Activated T-helper 17 cell treated with anti-CD3 and anti-CD28 coated beads, Interleukin-2, amount 50 U/mL, for 72 hours (primary cell): ENCODE measurements at regions not wholly inside any gene's neighbourhood (a gene's known extent, or its start where the extent isn't known, plus 50 kb on each side); places are given as distances from the start of the nearest gene placed in this dataset.
A peak's percentile ranks its signal among the peaks of the same experiment; 100 is the strongest.

ENCODE experiments used
- ATAC-seq: fragments of 150-1000 bp; cut with Tn5 transposase; replicated peaks from 2 replicates; pipeline ENCODE4 v1.10.0; 2021; ENCODE audit warnings: mild to moderate bottlenecking, moderate library complexity
- H3K27ac Mint-ChIP-seq: one replicate; pipeline ENCODE4 v1.8.0; 2022; ENCODE audit warnings: mixed read lengths
- H3K27me3 Mint-ChIP-seq: one replicate; pipeline ENCODE4 v1.8.0; 2022; ENCODE audit warnings: mixed read lengths
- H3K36me3 Mint-ChIP-seq: one replicate; pipeline ENCODE4 v1.8.0; 2022; ENCODE audit warnings: low read depth, mild to moderate bottlenecking, mixed read lengths
- H3K4me1 Mint-ChIP-seq: one replicate; pipeline ENCODE4 v1.8.0; 2022; ENCODE audit warnings: mixed read lengths
- H3K4me3 Mint-ChIP-seq: one replicate; pipeline ENCODE4 v1.8.0; 2022; ENCODE audit warnings: mild to moderate bottlenecking, mixed read lengths
- H3K9me3 Mint-ChIP-seq: one replicate; pipeline ENCODE4 v1.8.0; 2022; ENCODE audit warnings: mixed read lengths

DNA sequence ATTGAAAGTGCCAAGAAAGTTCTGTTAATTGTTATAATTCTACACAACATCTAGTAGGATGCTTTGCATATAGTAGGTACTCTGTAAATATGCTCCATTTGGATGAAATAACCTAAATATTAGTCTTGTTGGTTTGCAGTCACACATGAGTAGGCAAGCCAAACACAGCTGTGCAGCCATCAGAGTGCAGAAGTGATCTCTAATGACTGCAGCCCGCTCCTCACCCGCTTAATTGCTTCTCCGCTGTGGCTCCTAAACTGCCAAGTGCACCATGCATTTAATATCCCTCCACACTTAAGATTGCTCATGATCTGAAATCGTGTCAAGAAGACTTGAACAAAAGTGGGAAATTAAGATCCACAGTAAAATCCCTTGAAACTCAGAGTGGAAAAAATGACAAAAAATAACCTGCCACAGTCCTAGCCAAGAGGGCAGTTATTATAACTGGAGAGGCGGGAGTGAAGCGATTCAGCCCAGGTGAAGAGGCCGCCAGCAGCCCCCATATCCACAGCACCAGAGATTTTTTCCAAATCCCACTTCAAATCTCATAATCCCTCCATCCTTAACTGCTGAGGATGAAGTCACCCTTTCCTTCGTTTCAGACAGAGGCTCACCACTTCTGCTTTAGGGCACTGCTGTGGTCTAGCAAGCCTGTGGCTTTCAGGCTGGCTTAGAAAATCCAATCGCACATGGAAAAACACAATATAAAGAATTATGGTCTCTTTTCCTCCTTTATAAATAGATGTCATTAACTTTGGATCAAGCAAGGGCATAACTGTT lies 69.5 kb downstream of the TMEM30B start:
- Mint-ChIP-seq H3K27ac (no peak overlapping the region), H3K9me3 (no peaks in the 10 kb centered on the region)

DNA sequence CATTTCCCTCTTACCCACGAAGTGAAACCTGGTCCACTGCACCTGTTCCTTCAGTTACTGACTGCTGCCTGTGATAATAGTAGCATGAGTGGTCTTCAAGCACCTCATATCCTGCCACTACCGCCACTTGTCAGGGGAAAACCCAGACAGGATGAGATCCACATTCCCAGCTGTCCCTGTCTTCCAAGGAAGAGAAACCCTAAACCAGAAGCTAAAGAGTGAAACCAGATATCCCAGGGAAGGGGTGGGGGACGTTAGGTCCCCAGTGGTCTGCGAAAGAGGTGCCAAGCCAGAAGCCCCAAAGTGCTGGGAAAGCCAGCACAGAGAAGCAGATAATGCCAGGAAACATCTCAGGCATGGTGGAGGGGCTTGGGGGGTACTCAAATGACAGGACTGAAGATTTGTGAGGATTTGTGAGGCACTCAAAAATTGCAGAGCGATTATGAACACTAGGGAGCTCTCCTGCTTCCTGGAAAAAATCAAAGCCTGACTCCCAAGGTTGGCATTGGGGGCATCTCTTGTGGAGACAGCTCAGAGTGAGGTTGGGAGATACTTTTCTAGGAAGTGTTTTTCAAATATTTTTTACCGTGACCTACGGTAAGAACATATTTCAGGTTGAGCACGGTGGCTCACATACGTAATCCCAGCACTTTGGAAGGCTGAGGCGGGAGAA lies 77.9 kb downstream of the TMEM30B start:
- no peak for ATAC-seq
- Mint-ChIP-seq H3K27ac (no peak overlapping the region), H3K9me3 (no peaks in the 10 kb centered on the region), H3K27me3 (peaks cover 24% of the 10 kb centered on the region), H3K36me3 (no peaks in the 10 kb centered on the region), H3K4me1 (no peaks in the 10 kb centered on the region), H3K4me3 (no peak overlapping the region)

More for the DNA sequence above, 69.5 kb downstream of the TMEM30B start:
- no peak for ATAC-seq
- Mint-ChIP-seq H3K27me3 (peaks cover 6% of the 10 kb centered on the region), H3K4me3 (no peak overlapping the region), H3K36me3 (no peaks in the 10 kb centered on the region), H3K4me1 (no peaks in the 10 kb centered on the region)

- Mint-ChIP-seq H3K4me3 (no peak overlapping the region), H3K9me3 (no peaks in the 10 kb centered on the region), H3K36me3 (no peaks in the 10 kb centered on the region), H3K4me1 (no peaks in the 10 kb centered on the region), H3K27me3 (peaks cover 28% of the 10 kb centered on the region), H3K27ac (no peak overlapping the region)
- ATAC-seq = no peak
These were observed 79.0 kb downstream of the TMEM30B start for GRCh38 chr14:61202124-61202523.

- peaks cover 28% of the 10 kb centered on the region for H3K27me3 Mint-ChIP-seq
- H3K9me3 Mint-ChIP-seq = no peaks in the 10 kb centered on the region
- ATAC-seq = no peak
- H3K4me1 Mint-ChIP-seq = no peaks in the 10 kb centered on the region
- no peak overlapping the region for H3K4me3 Mint-ChIP-seq
- no peaks in the 10 kb centered on the region for H3K36me3 Mint-ChIP-seq
- no peak overlapping the region for H3K27ac Mint-ChIP-seq
These were observed 80.0 kb downstream of the TMEM30B start for GRCh38 chr14:61201171-61201570.

- Mint-ChIP-seq H3K27ac (no peak overlapping the region), H3K27me3 (peaks cover 30% of the 10 kb centered on the region), H3K9me3 (no peaks in the 10 kb centered on the region), H3K4me3 (no peak overlapping the region), H3K36me3 (no peaks in the 10 kb centered on the region), H3K4me1 (no peaks in the 10 kb centered on the region)
- no peak for ATAC-seq
These were observed 83.7 kb downstream of the TMEM30B start for GRCh38 chr14:61197416-61197815.

- Mint-ChIP-seq H3K9me3 (no peaks in the 10 kb centered on the region), H3K27ac (no peak overlapping the region), H3K4me3 (no peak overlapping the region), H3K27me3 (peaks cover 30% of the 10 kb centered on the region), H3K36me3 (no peaks in the 10 kb centered on the region), H3K4me1 (no peaks in the 10 kb centered on the region)
- ATAC-seq = no peak
These were observed 84.3 kb downstream of the TMEM30B start for GRCh38 chr14:61196792-61197191.

DNA sequence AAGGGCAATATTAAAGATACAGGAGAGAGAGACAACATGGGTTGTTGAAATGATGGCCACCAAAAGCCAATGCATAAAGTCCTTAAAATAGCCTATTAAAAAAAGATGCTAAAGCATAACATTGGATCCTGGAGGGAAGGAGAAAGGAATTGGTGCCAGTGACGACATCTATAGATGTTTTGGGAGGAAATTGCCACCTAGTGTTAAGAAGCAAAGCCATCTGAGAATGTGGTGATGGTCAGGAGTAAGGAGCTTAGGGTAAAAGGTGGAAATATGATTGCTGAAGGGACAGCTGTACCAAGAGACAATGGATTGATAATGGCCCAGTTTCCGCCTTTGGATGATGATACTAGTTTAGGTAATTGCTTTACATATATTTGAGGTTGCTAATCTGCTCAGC lies 85.1 kb downstream of the TMEM30B start:
- H3K27me3 Mint-ChIP-seq = peaks cover 32% of the 10 kb centered on the region

DNA sequence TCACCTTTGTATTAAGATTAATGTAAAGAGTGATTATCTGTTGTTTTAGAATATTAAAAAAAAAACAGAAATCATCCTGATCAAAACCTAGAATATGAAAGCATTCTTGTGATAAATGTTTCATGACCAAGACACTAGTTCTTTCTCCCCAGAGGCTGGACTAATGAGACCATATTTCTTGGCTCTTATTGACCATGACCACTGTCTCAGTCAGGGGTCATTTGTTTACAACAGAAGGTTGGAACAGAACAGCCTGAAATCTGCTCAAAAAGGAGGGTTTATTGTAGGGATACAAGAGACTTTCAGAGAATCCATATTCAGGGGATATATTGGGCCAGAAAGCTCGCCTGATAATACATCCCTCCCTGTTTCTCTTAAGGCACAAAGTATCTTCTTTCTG lies 87.7 kb downstream of the TMEM30B start:
- ATAC-seq = no peak
- Mint-ChIP-seq H3K36me3 (no peaks in the 10 kb centered on the region), H3K9me3 (no peaks in the 10 kb centered on the region), H3K27me3 (peaks cover 40% of the 10 kb centered on the region), H3K4me1 (peaks cover 10% of the 10 kb centered on the region), H3K4me3 (no peak overlapping the region), H3K27ac (no peak overlapping the region)

More for the DNA sequence above, 85.1 kb downstream of the TMEM30B start:
- H3K27ac Mint-ChIP-seq = no peak overlapping the region
- H3K36me3 Mint-ChIP-seq = no peaks in the 10 kb centered on the region
- H3K9me3 Mint-ChIP-seq = no peaks in the 10 kb centered on the region
- H3K4me3 Mint-ChIP-seq = no peak overlapping the region
- ATAC-seq = no peak
- H3K4me1 Mint-ChIP-seq = no peaks in the 10 kb centered on the region

GRCh38 chr14:61192989-61193388 lies 88.1 kb downstream of the TMEM30B start:
- Mint-ChIP-seq H3K4me3 (no peak overlapping the region), H3K9me3 (no peaks in the 10 kb centered on the region), H3K27ac (no peak overlapping the region), H3K27me3 (peaks cover 36% of the 10 kb centered on the region), H3K36me3 (no peaks in the 10 kb centered on the region), H3K4me1 (peaks cover 10% of the 10 kb centered on the region)
- ATAC-seq = no peak

GRCh38 chr14:61191733-61192132 lies 89.4 kb downstream of the TMEM30B start:
- no peak for ATAC-seq
- Mint-ChIP-seq H3K36me3 (no peaks in the 10 kb centered on the region), H3K27ac (no peak overlapping the region), H3K27me3 (peaks cover 38% of the 10 kb centered on the region), H3K9me3 (no peaks in the 10 kb centered on the region), H3K4me3 (no peak overlapping the region), H3K4me1 (peaks cover 10% of the 10 kb centered on the region)

- no peak for ATAC-seq
- Mint-ChIP-seq H3K27ac (no peak overlapping the region), H3K4me1 (peaks cover 10% of the 10 kb centered on the region), H3K36me3 (no peaks in the 10 kb centered on the region), H3K4me3 (no peak overlapping the region), H3K27me3 (peaks cover 36% of the 10 kb centered on the region), H3K9me3 (no peaks in the 10 kb centered on the region)
These were observed 90.8 kb downstream of the TMEM30B start for GRCh38 chr14:61190341-61190740.

DNA sequence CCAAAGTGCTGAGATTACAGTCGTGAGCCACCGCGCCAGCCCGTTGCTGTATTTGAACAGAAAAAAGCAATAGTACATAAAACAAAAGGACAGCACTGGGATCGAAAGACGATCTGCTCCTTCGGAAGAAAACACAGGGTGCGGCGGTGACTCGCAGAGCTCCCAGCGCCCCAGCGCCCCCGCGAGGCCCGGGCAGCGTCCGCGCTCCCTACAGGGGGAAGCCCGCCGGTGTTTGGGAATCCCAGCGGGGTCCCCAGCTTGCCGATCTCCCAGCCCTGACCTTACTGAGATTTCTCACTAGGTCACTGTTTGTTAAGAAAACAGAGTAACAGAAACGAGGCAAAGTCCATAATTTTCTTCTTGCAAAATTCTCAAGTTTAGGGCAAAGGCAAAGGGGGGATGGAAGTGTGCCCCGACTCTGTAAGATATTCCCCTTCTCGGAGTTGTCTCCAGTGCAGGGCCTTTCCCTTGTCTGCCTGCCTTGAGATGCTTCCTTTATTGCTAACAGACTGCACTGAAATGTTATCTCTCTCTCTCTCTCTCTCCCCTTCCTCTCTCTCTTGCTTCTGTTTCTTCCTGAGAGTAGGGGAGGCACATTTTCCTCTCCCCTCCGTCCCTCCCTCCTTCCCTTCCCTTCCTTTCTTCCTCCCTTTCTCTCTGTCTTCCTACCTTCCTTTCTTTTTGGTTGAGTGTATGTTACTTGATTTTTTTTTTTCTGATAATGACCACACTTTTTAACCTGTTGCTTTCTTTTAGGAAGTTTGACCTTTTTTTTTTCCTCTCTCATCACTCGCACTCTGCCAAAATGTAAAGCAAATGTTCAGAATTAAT lies 91.9 kb downstream of the TMEM30B start:
- Mint-ChIP-seq H3K27me3 (peaks cover 40% of the 10 kb centered on the region), H3K4me1 (peaks cover 14% of the 10 kb centered on the region), H3K27ac (peak overlapping the region; percentile 55), H3K9me3 (no peaks in the 10 kb centered on the region), H3K36me3 (no peaks in the 10 kb centered on the region), H3K4me3 (peak overlapping the region; percentile 74)
- peak; percentile 79 for ATAC-seq

DNA sequence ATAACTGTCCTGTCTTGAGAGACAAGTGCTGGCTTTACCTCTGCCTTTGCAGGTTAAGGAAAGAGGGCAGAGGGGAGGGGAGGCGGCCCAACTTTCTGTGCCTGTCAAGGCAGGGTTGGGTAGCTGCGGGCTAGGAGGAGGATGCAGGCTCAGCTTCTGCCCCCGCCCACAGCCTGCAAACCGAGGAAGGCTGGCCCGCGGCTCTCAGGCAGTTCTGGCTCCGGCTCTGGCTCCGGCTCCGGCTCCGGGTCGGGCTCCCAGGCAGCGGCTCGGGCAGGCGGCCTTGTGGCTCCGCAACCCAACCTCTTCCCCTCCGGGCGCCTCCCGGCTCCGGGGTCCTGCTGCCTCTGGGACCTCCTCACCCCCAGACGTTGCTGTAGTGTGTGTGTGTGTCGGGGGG lies 92.9 kb downstream of the TMEM30B start:
- Mint-ChIP-seq H3K4me3 (peak overlapping the region; percentile 15), H3K4me1 (peaks cover 17% of the 10 kb centered on the region), H3K36me3 (no peaks in the 10 kb centered on the region), H3K27me3 (peaks cover 40% of the 10 kb centered on the region), H3K27ac (no peak overlapping the region), H3K9me3 (no peaks in the 10 kb centered on the region)
- ATAC-seq = peak; percentile 47

DNA sequence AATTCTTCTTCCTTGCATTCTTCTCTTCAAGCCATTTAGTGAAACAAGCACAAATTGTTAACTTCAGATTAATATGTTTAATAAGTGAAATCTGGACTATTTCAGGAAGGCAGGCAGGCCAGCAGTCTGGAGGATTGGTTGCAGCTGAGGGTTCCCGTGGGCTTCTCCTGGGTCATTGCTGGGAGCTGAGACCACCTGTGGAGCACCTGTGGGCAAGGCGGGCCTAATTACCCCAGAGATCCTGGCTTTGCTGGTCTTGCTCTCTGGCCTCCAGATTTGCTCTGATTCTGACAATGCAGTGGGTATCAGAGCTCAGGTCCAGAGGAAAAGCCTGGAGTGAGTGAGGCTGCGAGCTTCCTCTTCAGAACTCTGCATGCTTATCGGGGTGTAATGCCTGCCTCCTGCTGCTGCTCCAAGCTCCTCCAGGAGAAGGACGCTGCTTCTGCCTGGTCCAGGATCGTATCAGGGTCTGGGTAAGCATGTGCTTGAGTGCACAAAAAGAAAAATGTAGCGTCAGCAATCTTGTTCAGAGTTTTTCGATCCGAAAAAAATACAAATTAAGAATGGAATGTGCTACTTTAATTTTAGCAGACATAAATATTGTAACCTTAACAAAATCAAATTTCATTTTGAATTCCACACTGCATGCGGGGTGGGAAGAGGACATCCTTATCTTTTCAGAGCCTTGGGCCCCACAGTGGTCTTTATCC lies 93.8 kb downstream of the TMEM30B start:
- no peaks in the 10 kb centered on the region for H3K9me3 Mint-ChIP-seq
- no peak for ATAC-seq
- no peak overlapping the region for H3K27ac Mint-ChIP-seq
- peaks cover 39% of the 10 kb centered on the region for H3K27me3 Mint-ChIP-seq
- H3K4me1 Mint-ChIP-seq = peaks cover 20% of the 10 kb centered on the region
- no peak overlapping the region for H3K4me3 Mint-ChIP-seq
- no peaks in the 10 kb centered on the region for H3K36me3 Mint-ChIP-seq
